GM21367 (cell line): ENCODE measurements at regions not wholly inside any gene's neighbourhood (a gene's known extent, or its start where the extent isn't known, plus 50 kb on each side); places are given as distances from the start of the nearest gene placed in this dataset.
"Not testable (repeated sequence)": the region's sequence is repeated elsewhere in the genome, so short reads cannot be mapped to it uniquely, and the experiment has no call there.

Experiments used
- ATAC-seq: cut with Tn5 transposase; IDR thresholded peaks from one replicate; pipeline ENCODE4 v1.9.1; 2021; ENCODE audit not compliant: unreplicated experiment

GRCh38 chr10:109126016-109126415 is 797.3 kb downstream of the XPNPEP1 start:
- ATAC-seq: no peak

- no peak for ATAC-seq
These were observed 808.1 kb downstream of the XPNPEP1 start for GRCh38 chr10:109115179-109115578.

- ATAC-seq: no peak
These were observed 808.7 kb downstream of the XPNPEP1 start for GRCh38 chr10:109114579-109114978.

- no peak for ATAC-seq
These were observed 816.7 kb downstream of the XPNPEP1 start for GRCh38 chr10:109106604-109107003.

GRCh38 chr10:109105725-109106124 is 817.6 kb downstream of the XPNPEP1 start:
- no peak for ATAC-seq

- no peak for ATAC-seq
These were observed 818.5 kb downstream of the XPNPEP1 start for GRCh38 chr10:109104806-109105205.

- ATAC-seq: no peak
These were observed 820.0 kb downstream of the XPNPEP1 start for GRCh38 chr10:109103278-109103677.

GRCh38 chr10:109089779-109090178 is 833.5 kb downstream of the XPNPEP1 start:
- no peak for ATAC-seq

- ATAC-seq: no peak
These were observed 851.8 kb downstream of the XPNPEP1 start for GRCh38 chr10:109071539-109071938.

- ATAC-seq: no peak
These were observed 852.8 kb downstream of the XPNPEP1 start for GRCh38 chr10:109070492-109070891.

- no peak for ATAC-seq
These were observed 856.3 kb downstream of the XPNPEP1 start for GRCh38 chr10:109067031-109067430.

GRCh38 chr10:109065821-109066220 is 857.5 kb downstream of the XPNPEP1 start:
- no peak for ATAC-seq

- no peak for ATAC-seq
These were observed 860.9 kb downstream of the XPNPEP1 start for GRCh38 chr10:109062371-109062770.

GRCh38 chr10:109055243-109055642 is 868.1 kb downstream of the XPNPEP1 start:
- no peak for ATAC-seq

- ATAC-seq: no peak
These were observed 875.5 kb downstream of the XPNPEP1 start for GRCh38 chr10:109047856-109048255.

GRCh38 chr10:109046427-109046826 is 876.9 kb downstream of the XPNPEP1 start:
- ATAC-seq: not testable (repeated sequence)

- ATAC-seq: no peak
These were observed 882.7 kb downstream of the XPNPEP1 start for GRCh38 chr10:109040622-109041021.

GRCh38 chr10:109037978-109038377 is 885.3 kb downstream of the XPNPEP1 start:
- ATAC-seq: no peak

GRCh38 chr10:109030581-109031210 is 892.6 kb downstream of the XPNPEP1 start:
- ATAC-seq: no peak

GRCh38 chr10:109029870-109030269 is 893.4 kb downstream of the XPNPEP1 start:
- no peak for ATAC-seq

- ATAC-seq: no peak
These were observed 895.7 kb downstream of the XPNPEP1 start for GRCh38 chr10:109027534-109028185.

- ATAC-seq: no peak
These were observed 898.1 kb downstream of the XPNPEP1 start for GRCh38 chr10:109025172-109025571.
